ENCODE measurements at regions not wholly inside any gene's neighbourhood (a gene's known extent, or its start where the extent isn't known, plus 50 kb on each side); places are given as distances from the start of the nearest gene placed in this dataset.
A peak's percentile ranks its signal among the peaks of the same experiment; 100 is the strongest.

GRCh38 chr22:48921411-48921903 lies 906.2 kb downstream of the BRD1 start:
- Histone ChIP-seq H3K4me2 (ENCODE audit: insufficient read depth, low read length, poor library complexity, severe bottlenecking) (no peak overlapping the region), H3K9ac (ENCODE audit: low read depth, low read length, poor library complexity) (no peak overlapping the region), H2BK5ac (ENCODE audit: low read length) (no peak overlapping the region), H4K91ac (ENCODE audit: low read depth, low read length, poor library complexity) (no peak overlapping the region), H3K4ac (ENCODE audit: low read length) (no peak overlapping the region), H3K36me3 (replicated peaks in 1 of 2; ENCODE audit: control insufficient read depth in 2 of 2, insufficient read depth in 2 of 2, low read length in 2 of 2) (no peaks in the 10 kb centered on the region), H2AFZ (ENCODE audit: low read length) (peak overlapping the region; percentile 3), H3K27me3 (ENCODE audit: control insufficient read depth in 3 of 3, insufficient read depth in 3 of 3, low read depth in 1 of 3, low read length in 3 of 3) (no peaks in the 10 kb centered on the region), H4K8ac (ENCODE audit: low read depth, low read length) (no peak overlapping the region), H2BK120ac (ENCODE audit: low read depth, low read length) (no peak overlapping the region), H3K23ac (ENCODE audit: low read depth, low read length, poor library complexity) (no peak overlapping the region), H2BK15ac (ENCODE audit: low read length) (no peak overlapping the region), H3K18ac (ENCODE audit: low read length) (no peak overlapping the region), H2AK5ac (ENCODE audit: low read depth, low read length) (no peak overlapping the region), H3K4me3 (ENCODE audit: low read length in 2 of 2) (no peak overlapping the region), H3K79me1 (ENCODE audit: low read depth, low read length) (no peaks in the 10 kb centered on the region), H3K4me1 (ENCODE audit: control insufficient read depth in 2 of 2, insufficient read depth in 1 of 2, low read depth in 1 of 2, low read length in 2 of 2) (peaks cover 8 to 16% of the 10 kb centered on the region in 2 donors), H3K9me3 (replicated peaks in 1 of 2; ENCODE audit: control insufficient read depth in 2 of 2, insufficient read depth in 1 of 2, low read depth in 1 of 2, low read length in 2 of 2) (no peaks in the 10 kb centered on the region), H2BK12ac (ENCODE audit: low read length) (no peak overlapping the region), H3K14ac (ENCODE audit: low read length) (no peak overlapping the region), H3K27ac (replicated peaks; ENCODE audit: low read length) (no peak overlapping the region)
- DNase-seq (ENCODE audit: low spot score): no peak
- no CpG with 5 or more reads among the region's 13 CpGs for WGBS, 2 donors (ENCODE audit: extremely low coverage in 2 of 2, insufficient read length in 2 of 2, insufficient replicate concordance in 1 of 2)

- WGBS, 2 donors (ENCODE audit: extremely low coverage in 2 of 2, insufficient read length in 2 of 2, insufficient replicate concordance in 1 of 2): no CpG with 5 or more reads among the region's 13 CpGs
These were observed 906.9 kb downstream of the BRD1 start for GRCh38 chr22:48920776-48921241.

GRCh38 chr22:48919851-48920589 lies 907.7 kb downstream of the BRD1 start:
- Histone ChIP-seq H3K9ac (ENCODE audit: low read depth, low read length, poor library complexity) (no peak overlapping the region), H3K18ac (ENCODE audit: low read length) (peak overlapping the region; percentile 93), H3K27me3 (ENCODE audit: control insufficient read depth in 3 of 3, insufficient read depth in 3 of 3, low read depth in 1 of 3, low read length in 3 of 3) (no peaks in the 10 kb centered on the region), H2BK5ac (ENCODE audit: low read length) (peak overlapping the region; percentile 91), H3K14ac (ENCODE audit: low read length) (peak overlapping the region; percentile 94), H4K91ac (ENCODE audit: low read depth, low read length, poor library complexity) (peak overlapping the region; percentile 76), H2BK12ac (ENCODE audit: low read length) (peak overlapping the region; percentile 100), H3K4me1 (ENCODE audit: control insufficient read depth in 2 of 2, insufficient read depth in 1 of 2, low read depth in 1 of 2, low read length in 2 of 2) (peaks cover 8 to 16% of the 10 kb centered on the region in 2 donors), H2BK15ac (ENCODE audit: low read length) (peak overlapping the region; percentile 98), H3K79me1 (ENCODE audit: low read depth, low read length) (no peaks in the 10 kb centered on the region), H3K9me3 (replicated peaks in 1 of 2; ENCODE audit: control insufficient read depth in 2 of 2, insufficient read depth in 1 of 2, low read depth in 1 of 2, low read length in 2 of 2) (no peaks in the 10 kb centered on the region), H3K23ac (ENCODE audit: low read depth, low read length, poor library complexity) (peak overlapping the region; percentile 34), H3K27ac (replicated peaks; ENCODE audit: low read length) (no peak overlapping the region), H2AK5ac (ENCODE audit: low read depth, low read length) (peak overlapping the region; percentile 99), H3K4me2 (ENCODE audit: insufficient read depth, low read length, poor library complexity, severe bottlenecking) (no peak overlapping the region), H3K4ac (ENCODE audit: low read length) (peak overlapping the region; percentile 38), H3K4me3 (ENCODE audit: low read length in 2 of 2) (no peak overlapping the region), H2AFZ (ENCODE audit: low read length) (no peak overlapping the region), H2BK120ac (ENCODE audit: low read depth, low read length) (peak overlapping the region; percentile 98), H3K36me3 (replicated peaks in 1 of 2; ENCODE audit: control insufficient read depth in 2 of 2, insufficient read depth in 2 of 2, low read length in 2 of 2) (no peaks in the 10 kb centered on the region), H4K8ac (ENCODE audit: low read depth, low read length) (peak overlapping the region; percentile 48)
- DNase-seq (ENCODE audit: low spot score): no peak
- WGBS, 2 donors (ENCODE audit: extremely low coverage in 2 of 2, insufficient read length in 2 of 2, insufficient replicate concordance in 1 of 2): no CpG with 5 or more reads among the region's 17 CpGs

More at GRCh38 chr22:48920776-48921241, 906.9 kb downstream of the BRD1 start:
- H3K9me3 ChIP-seq (replicated peaks in 1 of 2; ENCODE audit: control insufficient read depth in 2 of 2, insufficient read depth in 1 of 2, low read depth in 1 of 2, low read length in 2 of 2): no peaks in the 10 kb centered on the region
- no peak overlapping the region for H2BK120ac ChIP-seq (ENCODE audit: low read depth, low read length)
- no peak overlapping the region for H4K8ac ChIP-seq (ENCODE audit: low read depth, low read length)
- H3K27ac ChIP-seq (replicated peaks; ENCODE audit: low read length): no peak overlapping the region
- peak overlapping the region; percentile 91 for H2BK5ac ChIP-seq (ENCODE audit: low read length)
- peak overlapping the region; percentile 35 for H4K91ac ChIP-seq (ENCODE audit: low read depth, low read length, poor library complexity)
- H3K79me1 ChIP-seq (ENCODE audit: low read depth, low read length): no peaks in the 10 kb centered on the region
- peaks cover 8 to 16% of the 10 kb centered on the region in 2 donors for H3K4me1 ChIP-seq (ENCODE audit: control insufficient read depth in 2 of 2, insufficient read depth in 1 of 2, low read depth in 1 of 2, low read length in 2 of 2)
- H2AK5ac ChIP-seq (ENCODE audit: low read depth, low read length): peak overlapping the region; percentile 99
- H3K23ac ChIP-seq (ENCODE audit: low read depth, low read length, poor library complexity): no peak overlapping the region
- no peak overlapping the region for H3K4ac ChIP-seq (ENCODE audit: low read length)
- H3K4me3 ChIP-seq (ENCODE audit: low read length in 2 of 2): peak overlapping the region in 1 of 2 donors; percentile 12
- H3K18ac ChIP-seq (ENCODE audit: low read length): peak overlapping the region; percentile 71
- H2BK15ac ChIP-seq (ENCODE audit: low read length): no peak overlapping the region
- no peak overlapping the region for H2BK12ac ChIP-seq (ENCODE audit: low read length)
- H2AFZ ChIP-seq (ENCODE audit: low read length): no peak overlapping the region
- no peaks in the 10 kb centered on the region for H3K27me3 ChIP-seq (ENCODE audit: control insufficient read depth in 3 of 3, insufficient read depth in 3 of 3, low read depth in 1 of 3, low read length in 3 of 3)
- H3K9ac ChIP-seq (ENCODE audit: low read depth, low read length, poor library complexity): no peak overlapping the region
- no peak for DNase-seq (ENCODE audit: low spot score)
- H3K36me3 ChIP-seq (replicated peaks in 1 of 2; ENCODE audit: control insufficient read depth in 2 of 2, insufficient read depth in 2 of 2, low read length in 2 of 2): no peaks in the 10 kb centered on the region
- peak overlapping the region; percentile 66 for H3K14ac ChIP-seq (ENCODE audit: low read length)
- H3K4me2 ChIP-seq (ENCODE audit: insufficient read depth, low read length, poor library complexity, severe bottlenecking): no peak overlapping the region

GRCh38 chr22:48919187-48919590 lies 908.5 kb downstream of the BRD1 start:
- no peak overlapping the region for H2AK5ac ChIP-seq (ENCODE audit: low read depth, low read length)
- H3K4ac ChIP-seq (ENCODE audit: low read length): no peak overlapping the region
- no peak overlapping the region for H3K4me2 ChIP-seq (ENCODE audit: insufficient read depth, low read length, poor library complexity, severe bottlenecking)
- no peak overlapping the region for H3K14ac ChIP-seq (ENCODE audit: low read length)
- H2BK120ac ChIP-seq (ENCODE audit: low read depth, low read length): no peak overlapping the region
- H3K27me3 ChIP-seq (ENCODE audit: control insufficient read depth in 3 of 3, insufficient read depth in 3 of 3, low read depth in 1 of 3, low read length in 3 of 3): no peaks in the 10 kb centered on the region
- no peak overlapping the region for H2BK12ac ChIP-seq (ENCODE audit: low read length)
- H4K8ac ChIP-seq (ENCODE audit: low read depth, low read length): no peak overlapping the region
- no peaks in the 10 kb centered on the region for H3K36me3 ChIP-seq (replicated peaks in 1 of 2; ENCODE audit: control insufficient read depth in 2 of 2, insufficient read depth in 2 of 2, low read length in 2 of 2)
- peak overlapping the region; percentile 29 for H3K23ac ChIP-seq (ENCODE audit: low read depth, low read length, poor library complexity)
- WGBS, 2 donors (ENCODE audit: extremely low coverage in 2 of 2, insufficient read length in 2 of 2, insufficient replicate concordance in 1 of 2): no CpG with 5 or more reads among the region's 18 CpGs
- peak; percentile 31 for DNase-seq (ENCODE audit: low spot score)
- H3K4me3 ChIP-seq (ENCODE audit: low read length in 2 of 2): no peak overlapping the region
- H3K27ac ChIP-seq (replicated peaks; ENCODE audit: low read length): no peak overlapping the region
- H3K79me1 ChIP-seq (ENCODE audit: low read depth, low read length): no peaks in the 10 kb centered on the region
- no peaks in the 10 kb centered on the region for H3K9me3 ChIP-seq (replicated peaks in 1 of 2; ENCODE audit: control insufficient read depth in 2 of 2, insufficient read depth in 1 of 2, low read depth in 1 of 2, low read length in 2 of 2)
- no peak overlapping the region for H2BK15ac ChIP-seq (ENCODE audit: low read length)
- H2BK5ac ChIP-seq (ENCODE audit: low read length): peak overlapping the region; percentile 91
- peak overlapping the region; percentile 67 for H3K18ac ChIP-seq (ENCODE audit: low read length)
- H3K4me1 ChIP-seq (ENCODE audit: control insufficient read depth in 2 of 2, insufficient read depth in 1 of 2, low read depth in 1 of 2, low read length in 2 of 2): peaks cover 8 to 16% of the 10 kb centered on the region in 2 donors
- no peak overlapping the region for H4K91ac ChIP-seq (ENCODE audit: low read depth, low read length, poor library complexity)
- no peak overlapping the region for H3K9ac ChIP-seq (ENCODE audit: low read depth, low read length, poor library complexity)
- peak overlapping the region; percentile 69 for H2AFZ ChIP-seq (ENCODE audit: low read length)
